ENCODE measurements at regions not wholly inside any gene's neighbourhood (a gene's known extent, or its start where the extent isn't known, plus 50 kb on each side); places are given as distances from the start of the nearest gene placed in this dataset.

- TF ChIP-seq, protein P1, sequence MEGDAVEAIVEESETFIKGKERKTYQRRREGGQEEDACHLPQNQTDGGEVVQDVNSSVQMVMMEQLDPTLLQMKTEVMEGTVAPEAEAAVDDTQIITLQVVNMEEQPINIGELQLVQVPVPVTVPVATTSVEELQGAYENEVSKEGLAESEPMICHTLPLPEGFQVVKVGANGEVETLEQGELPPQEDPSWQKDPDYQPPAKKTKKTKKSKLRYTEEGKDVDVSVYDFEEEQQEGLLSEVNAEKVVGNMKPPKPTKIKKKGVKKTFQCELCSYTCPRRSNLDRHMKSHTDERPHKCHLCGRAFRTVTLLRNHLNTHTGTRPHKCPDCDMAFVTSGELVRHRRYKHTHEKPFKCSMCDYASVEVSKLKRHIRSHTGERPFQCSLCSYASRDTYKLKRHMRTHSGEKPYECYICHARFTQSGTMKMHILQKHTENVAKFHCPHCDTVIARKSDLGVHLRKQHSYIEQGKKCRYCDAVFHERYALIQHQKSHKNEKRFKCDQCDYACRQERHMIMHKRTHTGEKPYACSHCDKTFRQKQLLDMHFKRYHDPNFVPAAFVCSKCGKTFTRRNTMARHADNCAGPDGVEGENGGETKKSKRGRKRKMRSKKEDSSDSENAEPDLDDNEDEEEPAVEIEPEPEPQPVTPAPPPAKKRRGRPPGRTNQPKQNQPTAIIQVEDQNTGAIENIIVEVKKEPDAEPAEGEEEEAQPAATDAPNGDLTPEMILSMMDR (IDR thresholded peaks at IDR 0.05; ENCODE audit: low read depth, low read length, missing control alignments): no peak
- no peak overlapping the region for H3K4me3 ChIP-seq (replicated peaks; ENCODE audit: low read depth, low read length)
- no peak for DNase-seq (ENCODE audit: extremely low read depth, low read depth)
Observed at GRCh38 chr10:108779501-108779900, 1143.8 kb downstream of the XPNPEP1 start.

GRCh38 chr10:108775911-108776475 lies 1147.3 kb downstream of the XPNPEP1 start:
- DNase-seq (ENCODE audit: extremely low read depth, low read depth): no peak
- H3K4me3 ChIP-seq (replicated peaks; ENCODE audit: low read depth, low read length): no peak overlapping the region
- TF ChIP-seq, protein P1 (IDR thresholded peaks at IDR 0.05; ENCODE audit: low read depth, low read length, missing control alignments): no peak

- TF ChIP-seq, protein P1 (IDR thresholded peaks at IDR 0.05; ENCODE audit: low read depth, low read length, missing control alignments): no peak
- H3K4me3 ChIP-seq (replicated peaks; ENCODE audit: low read depth, low read length): no peak overlapping the region
- no peak for DNase-seq (ENCODE audit: extremely low read depth, low read depth)
Observed at GRCh38 chr10:108771106-108771505, 1152.2 kb downstream of the XPNPEP1 start.

- TF ChIP-seq, protein P1 (IDR thresholded peaks at IDR 0.05; ENCODE audit: low read depth, low read length, missing control alignments): no peak
- no peak overlapping the region for H3K4me3 ChIP-seq (replicated peaks; ENCODE audit: low read depth, low read length)
- DNase-seq (ENCODE audit: extremely low read depth, low read depth): no peak
Observed at GRCh38 chr10:108765794-108766193, 1157.5 kb downstream of the XPNPEP1 start.

GRCh38 chr10:108757946-108758345 lies 1165.4 kb downstream of the XPNPEP1 start:
- DNase-seq (ENCODE audit: extremely low read depth, low read depth): no peak
- no peak overlapping the region for H3K4me3 ChIP-seq (replicated peaks; ENCODE audit: low read depth, low read length)
- TF ChIP-seq, protein P1 (IDR thresholded peaks at IDR 0.05; ENCODE audit: low read depth, low read length, missing control alignments): no peak

- TF ChIP-seq, protein P1 (IDR thresholded peaks at IDR 0.05; ENCODE audit: low read depth, low read length, missing control alignments): no peak
- H3K4me3 ChIP-seq (replicated peaks; ENCODE audit: low read depth, low read length): no peak overlapping the region
- DNase-seq (ENCODE audit: extremely low read depth, low read depth): no peak
Observed at GRCh38 chr10:108755646-108756045, 1167.7 kb downstream of the XPNPEP1 start.

- DNase-seq (ENCODE audit: extremely low read depth, low read depth): no peak
- TF ChIP-seq, protein P1 (IDR thresholded peaks at IDR 0.05; ENCODE audit: low read depth, low read length, missing control alignments): no peak
- no peak overlapping the region for H3K4me3 ChIP-seq (replicated peaks; ENCODE audit: low read depth, low read length)
Observed at GRCh38 chr10:108753326-108753725, 1170.0 kb downstream of the XPNPEP1 start.
